GDM1 (cell line): ENCODE measurements at regions not wholly inside any gene's neighbourhood (a gene's known extent, or its start where the extent isn't known, plus 50 kb on each side); places are given as distances from the start of the nearest gene placed in this dataset.
A peak's percentile ranks its signal among the peaks of the same experiment; 100 is the strongest.

Experiments
- DNase-seq: peaks from one replicate; lab custom pipeline; 2025; lab: John Stamatoyannopoulos, UW

- no peak for DNase-seq
Measured at GRCh38 chr10:107829161-107829560, 664.7 kb upstream of the SORCS1 start.

- DNase-seq, result no peak
Measured at GRCh38 chr10:107826171-107826570, 661.7 kb upstream of the SORCS1 start.

GRCh38 chr10:107814865-107815487 lies 650.5 kb upstream of the SORCS1 start:
- DNase-seq, result peak; percentile 32

- DNase-seq, result no peak
Measured at GRCh38 chr10:107813451-107814162, 649.1 kb upstream of the SORCS1 start.

- DNase-seq, result no peak
Measured at GRCh38 chr10:107809889-107810288, 645.4 kb upstream of the SORCS1 start.

GRCh38 chr10:107807836-107808235 lies 643.3 kb upstream of the SORCS1 start:
- DNase-seq, result no peak

GRCh38 chr10:107806026-107806425 lies 641.5 kb upstream of the SORCS1 start:
- DNase-seq, result no peak

- no peak for DNase-seq
Measured at GRCh38 chr10:107803546-107803945, 639.0 kb upstream of the SORCS1 start.

GRCh38 chr10:107800061-107800460 lies 635.6 kb upstream of the SORCS1 start:
- no peak for DNase-seq

GRCh38 chr10:107790271-107790670 lies 625.8 kb upstream of the SORCS1 start:
- no peak for DNase-seq

GRCh38 chr10:107771066-107771465 lies 606.6 kb upstream of the SORCS1 start:
- no peak for DNase-seq

- DNase-seq, result no peak
Measured at GRCh38 chr10:107767185-107767584, 602.7 kb upstream of the SORCS1 start.

- no peak for DNase-seq
Measured at GRCh38 chr10:107754814-107755213, 590.3 kb upstream of the SORCS1 start.

GRCh38 chr10:107749235-107749634 lies 584.7 kb upstream of the SORCS1 start:
- DNase-seq, result no peak

- no peak for DNase-seq
Measured at GRCh38 chr10:107747851-107748250, 583.3 kb upstream of the SORCS1 start.

- no peak for DNase-seq
Measured at GRCh38 chr10:107741971-107742370, 577.5 kb upstream of the SORCS1 start.

GRCh38 chr10:107740962-107741690 lies 576.6 kb upstream of the SORCS1 start:
- DNase-seq, result no peak

- DNase-seq, result no peak
Measured at GRCh38 chr10:107739951-107740350, 575.4 kb upstream of the SORCS1 start.

GRCh38 chr10:107733328-107734130 lies 569.0 kb upstream of the SORCS1 start:
- no peak for DNase-seq

- DNase-seq, result no peak
Measured at GRCh38 chr10:107732045-107732444, 567.5 kb upstream of the SORCS1 start.

- no peak for DNase-seq
Measured at GRCh38 chr10:107728807-107729206, 564.3 kb upstream of the SORCS1 start.

GRCh38 chr10:107727767-107728317 lies 563.3 kb upstream of the SORCS1 start:
- DNase-seq, result no peak
